Brain microvascular endothelial cell (primary cell): ENCODE measurements at regions not wholly inside any gene's neighbourhood (a gene's known extent, or its start where the extent isn't known, plus 50 kb on each side); places are given as distances from the start of the nearest gene placed in this dataset.
"Not testable (repeated sequence)": the region's sequence is repeated elsewhere in the genome, so short reads cannot be mapped to it uniquely, and the experiment has no call there.

ENCODE experiments used
- DNase-seq: peaks from one replicate; pipeline ENCODE4 v3.0.0-alpha.2; 2020
- H3K27ac ChIP-seq: fragments of 250-450 bp; sonication (Bioruptor Pico); 2 replicates; pipeline ENCODE4 v1.5.1; 2020; ENCODE audit warnings: mild to moderate bottlenecking, moderate library complexity
- H3K27me3 ChIP-seq: fragments of 250-450 bp; sonication (Bioruptor Pico); replicated peaks from 2 replicates; pipeline ENCODE4 v1.5.1; 2020; ENCODE audit warnings: mild to moderate bottlenecking
- H3K36me3 ChIP-seq: fragments of 250-450 bp; sonication (Bioruptor Pico); replicated peaks from 2 replicates; pipeline ENCODE4 v1.5.1; 2020; ENCODE audit warnings: mild to moderate bottlenecking
- H3K4me3 ChIP-seq: 2 replicates; pipeline ENCODE4 v1.5.1; 2011; ENCODE audit warnings: low read depth, mild to moderate bottlenecking, control low read depth, low read length, moderate library complexity
- in situ Hi-C: cut with HindIII; loops from 2 replicates; pipeline ENCODE4 v1.10.0; 2017; ENCODE audit warnings: low sequenced_read_pairs, low pct_ligation_motif_present
- TF ChIP-seq, protein P1 (sequence below): IDR thresholded peaks from 2 replicates; pipeline ENCODE4 v1.5.1; 2011; ENCODE audit warnings: low read depth, mild to moderate bottlenecking, moderate library complexity, low read length, control low read depth, inconsistent platforms; ENCODE audit errors: missing control alignments

DNA sequence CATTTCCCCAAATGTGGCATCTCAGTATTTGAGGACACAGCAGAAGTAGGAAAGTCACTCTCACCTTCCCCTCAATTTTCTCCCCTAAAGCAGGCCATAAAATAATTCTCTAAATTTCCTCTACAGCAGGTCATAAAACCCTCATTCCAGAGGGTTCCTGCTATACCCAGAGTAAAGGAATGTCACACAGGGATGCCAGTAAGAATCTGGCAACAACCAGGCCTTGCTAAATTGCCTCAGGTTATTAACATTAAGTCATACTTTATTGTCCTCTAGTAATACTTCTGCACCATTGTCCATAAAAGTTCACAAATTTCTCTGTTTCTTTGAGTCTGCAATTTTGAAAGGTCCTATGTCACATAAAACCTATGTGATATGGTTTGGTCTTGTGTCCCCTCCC lies 685.7 kb upstream of the SLIT2 start:
- no peaks in the 10 kb centered on the region for H3K27me3 ChIP-seq
- no peak overlapping the region for H3K4me3 ChIP-seq
- TF ChIP-seq, protein P1, sequence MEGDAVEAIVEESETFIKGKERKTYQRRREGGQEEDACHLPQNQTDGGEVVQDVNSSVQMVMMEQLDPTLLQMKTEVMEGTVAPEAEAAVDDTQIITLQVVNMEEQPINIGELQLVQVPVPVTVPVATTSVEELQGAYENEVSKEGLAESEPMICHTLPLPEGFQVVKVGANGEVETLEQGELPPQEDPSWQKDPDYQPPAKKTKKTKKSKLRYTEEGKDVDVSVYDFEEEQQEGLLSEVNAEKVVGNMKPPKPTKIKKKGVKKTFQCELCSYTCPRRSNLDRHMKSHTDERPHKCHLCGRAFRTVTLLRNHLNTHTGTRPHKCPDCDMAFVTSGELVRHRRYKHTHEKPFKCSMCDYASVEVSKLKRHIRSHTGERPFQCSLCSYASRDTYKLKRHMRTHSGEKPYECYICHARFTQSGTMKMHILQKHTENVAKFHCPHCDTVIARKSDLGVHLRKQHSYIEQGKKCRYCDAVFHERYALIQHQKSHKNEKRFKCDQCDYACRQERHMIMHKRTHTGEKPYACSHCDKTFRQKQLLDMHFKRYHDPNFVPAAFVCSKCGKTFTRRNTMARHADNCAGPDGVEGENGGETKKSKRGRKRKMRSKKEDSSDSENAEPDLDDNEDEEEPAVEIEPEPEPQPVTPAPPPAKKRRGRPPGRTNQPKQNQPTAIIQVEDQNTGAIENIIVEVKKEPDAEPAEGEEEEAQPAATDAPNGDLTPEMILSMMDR: no peak
- in situ Hi-C loops: no loop called here
- no peak overlapping the region for H3K27ac ChIP-seq
- no peak for DNase-seq
- no peaks in the 10 kb centered on the region for H3K36me3 ChIP-seq

- no peak overlapping the region for H3K27ac ChIP-seq
- TF ChIP-seq, protein P1: no peak
- in situ Hi-C loops: no loop called here
- no peak for DNase-seq
- no peaks in the 10 kb centered on the region for H3K36me3 ChIP-seq
- no peaks in the 10 kb centered on the region for H3K27me3 ChIP-seq
- no peak overlapping the region for H3K4me3 ChIP-seq
Measured at GRCh38 chr4:19562456-19562855, 689.2 kb upstream of the SLIT2 start.

- no peaks in the 10 kb centered on the region for H3K27me3 ChIP-seq
- no peak overlapping the region for H3K27ac ChIP-seq
- TF ChIP-seq, protein P1: no peak
- H3K4me3 ChIP-seq: no peak overlapping the region
- H3K36me3 ChIP-seq: no peaks in the 10 kb centered on the region
- in situ Hi-C loops: no loop called here
- DNase-seq: no peak
Measured at GRCh38 chr4:19557161-19557560, 694.5 kb upstream of the SLIT2 start.

DNA sequence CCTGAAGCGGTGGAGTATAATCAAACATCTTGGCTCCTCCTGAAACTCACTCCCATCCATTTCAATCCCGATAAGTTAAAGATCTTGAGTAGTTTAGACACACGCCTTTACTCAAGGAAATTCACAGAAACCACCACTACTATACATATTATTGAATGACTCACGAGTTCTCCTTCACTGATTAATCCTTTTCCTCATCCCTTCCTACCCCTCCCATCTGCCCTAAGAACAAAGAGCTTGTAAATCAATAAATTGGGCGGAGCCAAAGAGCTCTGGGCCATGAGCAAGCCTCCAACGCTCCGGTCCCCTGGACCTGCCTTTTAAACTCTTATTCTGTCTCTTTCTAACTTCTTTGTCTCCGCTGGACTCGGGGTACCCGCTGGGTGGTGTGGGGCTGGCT lies 695.4 kb upstream of the SLIT2 start:
- in situ Hi-C loops, H3K4me3 ChIP-seq, DNase-seq, H3K36me3 ChIP-seq, H3K27me3 ChIP-seq, H3K27ac ChIP-seq: not testable (repeated sequence)

DNA sequence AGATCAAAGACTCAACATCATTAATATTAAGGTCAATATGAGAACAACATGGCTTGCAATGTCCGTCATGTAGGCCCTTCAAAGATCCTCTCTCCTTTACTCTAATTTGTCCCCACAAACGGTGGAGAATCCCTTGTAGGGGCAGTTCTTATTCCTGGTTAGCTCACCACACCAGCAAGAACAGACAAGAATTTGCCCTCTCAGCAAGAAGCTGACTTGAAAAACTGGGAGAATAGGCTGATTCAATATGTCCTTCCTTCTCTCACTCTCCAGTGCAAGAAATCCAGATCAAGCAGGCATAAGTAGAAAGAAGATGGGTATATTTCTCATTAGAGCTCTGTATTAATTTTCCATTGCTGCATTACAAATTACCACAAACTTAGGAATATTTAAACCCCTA lies 704.2 kb upstream of the SLIT2 start:
- in situ Hi-C loops: no loop called here

GRCh38 chr4:19544446-19545125 lies 707.1 kb upstream of the SLIT2 start:
- TF ChIP-seq, protein P1: no peak
- DNase-seq: no peak
- no peaks in the 10 kb centered on the region for H3K36me3 ChIP-seq
- H3K4me3 ChIP-seq: no peak overlapping the region
- no peak overlapping the region for H3K27ac ChIP-seq
- H3K27me3 ChIP-seq: no peaks in the 10 kb centered on the region
- in situ Hi-C loops: no loop called here

More for the DNA sequence above, 704.2 kb upstream of the SLIT2 start:
- H3K36me3 ChIP-seq: no peaks in the 10 kb centered on the region
- TF ChIP-seq, protein P1: no peak
- H3K27me3 ChIP-seq: no peaks in the 10 kb centered on the region
- no peak overlapping the region for H3K4me3 ChIP-seq
- DNase-seq: no peak
- H3K27ac ChIP-seq: no peak overlapping the region
